HEK293 (cell line): ENCODE measurements at regions not wholly inside any gene's neighbourhood (a gene's known extent, or its start where the extent isn't known, plus 50 kb on each side); places are given as distances from the start of the nearest gene placed in this dataset.

Source experiments
- CTCF ChIA-PET: fragments of 350-600 bp; formaldehyde crosslinking; extraction: SDS; loops from one replicate; lab custom pipeline; 2021; ENCODE audit warnings: antibody characterized with exemption; lab: Yijun Ruan, JAX
- POLR2A ChIA-PET: fragments of 300-600 bp; formaldehyde crosslinking; extraction: SDS; loops from one replicate; lab custom pipeline; 2020; ENCODE audit warnings: antibody characterized with exemption, inconsistent platforms; lab: Yijun Ruan, JAX
- H3K27ac ChIP-seq: fragments of 200-500 bp; sonication (Bioruptor generic); 2 replicates; pipeline ENCODE4 v1.5.1; 2014; ENCODE audit warnings: low read depth, low read length, control low read depth, inconsistent platforms; ENCODE audit errors: extremely low read depth
- H3K36me3 ChIP-seq, 2 experiments: fragments of 200-500 bp in 1 of 2; sonication (Bioruptor generic) in 1 of 2; 1 replicate in 1 of 2; 2 replicates in 1 of 2; pipeline ENCODE4 v1.5.1; 2014 to 2017; ENCODE audit warnings: inconsistent platforms in 2 of 2, low read length in 2 of 2; ENCODE audit not compliant: control insufficient read depth in 2 of 2, insufficient read depth in 1 of 2
- H3K4me1 ChIP-seq: fragments of 200-500 bp; sonication (Bioruptor generic); 2 replicates; pipeline ENCODE4 v1.5.1; 2014; ENCODE audit warnings: mild to moderate bottlenecking, low read length, inconsistent platforms; ENCODE audit not compliant: control insufficient read depth, insufficient read depth
- H3K4me3 ChIP-seq: 2 replicates; pipeline ENCODE4 v1.5.1; 2011; ENCODE audit warnings: low read depth, mild to moderate bottlenecking, control low read depth, low read length, moderate library complexity
- H3K9me3 ChIP-seq: fragments of 200-500 bp; sonication (Bioruptor generic); 2 replicates; pipeline ENCODE4 v1.5.1; 2014; ENCODE audit warnings: low read depth, low read length, inconsistent platforms; ENCODE audit not compliant: control insufficient read depth, insufficient read depth
- BCL6B ChIP-seq: fragments of 450-650 bp; formaldehyde crosslinking; IDR thresholded peaks from 2 replicates; pipeline ENCODE4 v1.5.1; 2017; ENCODE audit warnings: missing biosample characterization, missing genetic modification characterization
- REST ChIP-seq: fragments of 450-650 bp; formaldehyde crosslinking; IDR thresholded peaks from 2 replicates; pipeline ENCODE4 v1.5.1; 2016; ENCODE audit warnings: missing biosample characterization, missing genetic modification characterization
- SALL2 ChIP-seq: fragments of 450-650 bp; formaldehyde crosslinking; IDR thresholded peaks from 2 replicates; pipeline ENCODE4 v1.5.0; 2017; ENCODE audit warnings: missing biosample characterization, mild to moderate bottlenecking, missing genetic modification characterization, borderline replicate concordance
- SETDB1 ChIP-seq: IDR thresholded peaks from one replicate; pipeline ENCODE4 v1.6.1; 2017; ENCODE audit warnings: mild to moderate bottlenecking, low read length, moderate library complexity, mixed read lengths; ENCODE audit not compliant: insufficient read length
- TRIM28 ChIP-seq: IDR thresholded peaks from 2 replicates; pipeline ENCODE4 v1.6.1; 2011; ENCODE audit warnings: low read length, control low read depth, borderline replicate concordance
- YY2 ChIP-seq: fragments of 450-650 bp; formaldehyde crosslinking; IDR thresholded peaks from 2 replicates; pipeline ENCODE4 v1.5.1; 2016; ENCODE audit warnings: missing biosample characterization, missing genetic modification characterization
- ZIC2 ChIP-seq: fragments of 450-650 bp; formaldehyde crosslinking; IDR thresholded peaks from 2 replicates; pipeline ENCODE4 v1.5.1; 2016; ENCODE audit warnings: missing biosample characterization, missing genetic modification characterization
- ZNF114 ChIP-seq: fragments of 450-650 bp; formaldehyde crosslinking; IDR thresholded peaks from 2 replicates; pipeline ENCODE4 v1.5.0; 2017; ENCODE audit warnings: missing biosample characterization, missing genetic modification characterization
- ZNF239 ChIP-seq: fragments of 450-650 bp; formaldehyde crosslinking; IDR thresholded peaks from 2 replicates; pipeline ENCODE4 v1.5.1; 2016; ENCODE audit warnings: missing biosample characterization, missing genetic modification characterization
- ZNF280D ChIP-seq: fragments of 450-650 bp; formaldehyde crosslinking; IDR thresholded peaks from 2 replicates; pipeline ENCODE4 v1.5.1; 2016; ENCODE audit warnings: missing biosample characterization, missing genetic modification characterization
- ZNF311 ChIP-seq: fragments of 450-650 bp; formaldehyde crosslinking; IDR thresholded peaks from 2 replicates; pipeline ENCODE4 v1.5.1; 2017; ENCODE audit warnings: missing biosample characterization, missing genetic modification characterization, borderline replicate concordance
- ZNF394 ChIP-seq: fragments of 450-650 bp; formaldehyde crosslinking; IDR thresholded peaks from 2 replicates; pipeline ENCODE4 v1.5.1; 2016; ENCODE audit warnings: missing biosample characterization, missing genetic modification characterization, mild to moderate bottlenecking, moderate library complexity, borderline replicate concordance
- ZNF521 ChIP-seq: fragments of 450-650 bp; formaldehyde crosslinking; IDR thresholded peaks from 2 replicates; pipeline ENCODE4 v1.5.1; 2017; ENCODE audit warnings: missing biosample characterization, mild to moderate bottlenecking, missing genetic modification characterization
- ZNF701 ChIP-seq: fragments of 450-650 bp; formaldehyde crosslinking; IDR thresholded peaks from 2 replicates; pipeline ENCODE4 v1.5.1; 2016; ENCODE audit warnings: missing biosample characterization, missing genetic modification characterization
- TF ChIP-seq, protein P1 (sequence below): fragments of 450-650 bp; formaldehyde crosslinking; conservative IDR thresholded peaks from 2 replicates; pipeline ENCODE4 v1.5.1; 2016; ENCODE audit warnings: low read depth, missing biosample characterization, missing genetic modification characterization
- TF ChIP-seq, protein P2 (sequence below): fragments of 450-650 bp; formaldehyde crosslinking; IDR thresholded peaks from 2 replicates; pipeline ENCODE4 v1.5.1; 2016; ENCODE audit warnings: missing biosample characterization, missing genetic modification characterization

DNA sequence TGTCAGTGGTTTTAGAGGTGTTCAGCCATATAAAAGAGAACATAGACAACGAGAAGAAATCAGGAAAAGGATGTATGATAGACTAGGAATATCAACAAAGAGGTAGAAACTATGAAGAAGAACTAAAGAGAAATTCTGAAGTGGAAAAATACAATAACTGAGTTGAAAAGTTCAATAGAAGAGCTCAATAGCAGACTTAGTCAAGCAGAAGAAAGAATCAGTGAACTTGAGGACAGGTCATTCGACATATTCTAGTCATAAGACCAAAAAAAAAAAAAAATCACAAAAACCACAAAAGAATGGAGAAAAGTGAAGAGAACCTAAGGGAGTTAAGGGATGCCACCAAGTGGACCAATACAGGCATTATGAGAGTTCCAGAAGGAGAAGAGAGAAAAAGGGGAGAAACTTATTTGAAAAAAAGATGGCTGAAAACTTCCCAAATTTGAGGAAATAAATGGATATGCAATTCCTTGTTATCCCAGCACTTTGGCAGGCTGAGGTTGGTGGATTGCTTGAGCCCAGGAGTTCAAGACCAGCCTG, 321.2 kb downstream of the ABCC12 start:
- POLR2A ChIA-PET, result no interaction called here
- Histone ChIP-seq H3K27ac (no peak overlapping the region), H3K36me3 (no peaks in the 10 kb centered on the region), H3K9me3 (no peaks in the 10 kb centered on the region)
- TF ChIP-seq TRIM28 (peak; percentile 97), ZNF239 (no peak), SETDB1 (peak; percentile 93), ZNF701 (tag by site-specific recombination) (peak; percentile 73; the same call in 1 of the 2 replicates), ZNF280D (tag by site-specific recombination) (0 out of 2 replicates have a peak, but pooled peaks have one; percentile 42), REST (tag by site-specific recombination) (no peak)
- TF ChIP-seq, all 188 proteins: peak for 4
- Histone ChIP-seq H3K4me1 (no peaks in the 10 kb centered on the region), H3K4me3 (no peak overlapping the region)
- CTCF ChIA-PET, result interaction anchor here (0.7 kb wide), 1 partner anchor 322 kb away, joined by 4 read pairs; no protein-coding TSS in a partner anchor

GRCh38 chr16:47833771-47834170, 322.0 kb downstream of the ABCC12 start:
- ChIA-PET POLR2A (no interaction called here), CTCF (interaction anchor here (0.6 kb wide), 1 partner anchor 890 kb away, joined by 3 read pairs; no protein-coding TSS in a partner anchor)
- H3K4me1 ChIP-seq, result no peaks in the 10 kb centered on the region
- TF ChIP-seq ZNF311 (tag by site-specific recombination) (no peak), ZNF521 (tag by site-specific recombination) (no peak), SALL2 (tag by site-specific recombination) (no peak), YY2 (no peak), ZIC2 (tag by site-specific recombination) (no peak), BCL6B (tag by site-specific recombination) (no peak), ZNF114 (tag by site-specific recombination) (no peak), ZNF394 (tag by site-specific recombination) (no peak)
- TF ChIP-seq, protein P1, sequence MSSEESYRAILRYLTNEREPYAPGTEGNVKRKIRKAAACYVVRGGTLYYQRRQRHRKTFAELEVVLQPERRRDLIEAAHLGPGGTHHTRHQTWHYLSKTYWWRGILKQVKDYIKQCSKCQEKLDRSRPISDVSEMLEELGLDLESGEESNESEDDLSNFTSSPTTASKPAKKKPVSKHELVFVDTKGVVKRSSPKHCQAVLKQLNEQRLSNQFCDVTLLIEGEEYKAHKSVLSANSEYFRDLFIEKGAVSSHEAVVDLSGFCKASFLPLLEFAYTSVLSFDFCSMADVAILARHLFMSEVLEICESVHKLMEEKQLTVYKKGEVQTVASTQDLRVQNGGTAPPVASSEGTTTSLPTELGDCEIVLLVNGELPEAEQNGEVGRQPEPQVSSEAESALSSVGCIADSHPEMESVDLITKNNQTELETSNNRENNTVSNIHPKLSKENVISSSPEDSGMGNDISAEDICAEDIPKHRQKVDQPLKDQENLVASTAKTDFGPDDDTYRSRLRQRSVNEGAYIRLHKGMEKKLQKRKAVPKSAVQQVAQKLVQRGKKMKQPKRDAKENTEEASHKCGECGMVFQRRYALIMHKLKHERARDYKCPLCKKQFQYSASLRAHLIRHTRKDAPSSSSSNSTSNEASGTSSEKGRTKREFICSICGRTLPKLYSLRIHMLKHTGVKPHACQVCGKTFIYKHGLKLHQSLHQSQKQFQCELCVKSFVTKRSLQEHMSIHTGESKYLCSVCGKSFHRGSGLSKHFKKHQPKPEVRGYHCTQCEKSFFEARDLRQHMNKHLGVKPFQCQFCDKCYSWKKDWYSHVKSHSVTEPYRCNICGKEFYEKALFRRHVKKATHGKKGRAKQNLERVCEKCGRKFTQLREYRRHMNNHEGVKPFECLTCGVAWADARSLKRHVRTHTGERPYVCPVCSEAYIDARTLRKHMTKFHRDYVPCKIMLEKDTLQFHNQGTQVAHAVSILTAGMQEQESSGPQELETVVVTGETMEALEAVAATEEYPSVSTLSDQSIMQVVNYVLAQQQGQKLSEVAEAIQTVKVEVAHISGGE (tag by site-specific recombination), result no peak
- TF ChIP-seq, protein P2, sequence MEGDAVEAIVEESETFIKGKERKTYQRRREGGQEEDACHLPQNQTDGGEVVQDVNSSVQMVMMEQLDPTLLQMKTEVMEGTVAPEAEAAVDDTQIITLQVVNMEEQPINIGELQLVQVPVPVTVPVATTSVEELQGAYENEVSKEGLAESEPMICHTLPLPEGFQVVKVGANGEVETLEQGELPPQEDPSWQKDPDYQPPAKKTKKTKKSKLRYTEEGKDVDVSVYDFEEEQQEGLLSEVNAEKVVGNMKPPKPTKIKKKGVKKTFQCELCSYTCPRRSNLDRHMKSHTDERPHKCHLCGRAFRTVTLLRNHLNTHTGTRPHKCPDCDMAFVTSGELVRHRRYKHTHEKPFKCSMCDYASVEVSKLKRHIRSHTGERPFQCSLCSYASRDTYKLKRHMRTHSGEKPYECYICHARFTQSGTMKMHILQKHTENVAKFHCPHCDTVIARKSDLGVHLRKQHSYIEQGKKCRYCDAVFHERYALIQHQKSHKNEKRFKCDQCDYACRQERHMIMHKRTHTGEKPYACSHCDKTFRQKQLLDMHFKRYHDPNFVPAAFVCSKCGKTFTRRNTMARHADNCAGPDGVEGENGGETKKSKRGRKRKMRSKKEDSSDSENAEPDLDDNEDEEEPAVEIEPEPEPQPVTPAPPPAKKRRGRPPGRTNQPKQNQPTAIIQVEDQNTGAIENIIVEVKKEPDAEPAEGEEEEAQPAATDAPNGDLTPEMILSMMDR (tag by site-specific recombination), result no peak
- H3K4me3 ChIP-seq, result no peak overlapping the region
- no peaks in the 10 kb centered on the region for H3K9me3 ChIP-seq
- H3K36me3 ChIP-seq, result no peaks in the 10 kb centered on the region
- no peak overlapping the region for H3K27ac ChIP-seq
